BLaER1 treated with 17β-estradiol and CSF1 and Interleukin-3, amounts not matched to agents 10 nM and 100 nM (cell line): ENCODE measurements at regions not wholly inside any gene's neighbourhood (a gene's known extent, or its start where the extent isn't known, plus 50 kb on each side); places are given as distances from the start of the nearest gene placed in this dataset.
A peak's percentile ranks its signal among the peaks of the same experiment; 100 is the strongest.

Source experiments
- H3K27ac ChIP-seq, 11 experiments: shearing (Covaris generic); formaldehyde crosslinking; 2 replicates each; pipeline ENCODE4 v1.8.1; 2022
- H3K27me3 ChIP-seq, 11 experiments: shearing (Covaris generic); formaldehyde crosslinking; 2 replicates each; pipeline ENCODE4 v1.8.1; 2022
- H3K36me3 ChIP-seq, 11 experiments: shearing (Covaris generic); formaldehyde crosslinking; 2 replicates each; pipeline ENCODE4 v1.8.1; 2022
- H3K4me1 ChIP-seq, 10 experiments: shearing (Covaris generic); formaldehyde crosslinking; 2 replicates each; pipeline ENCODE4 v1.8.1; 2022
- H3K4me2 ChIP-seq, 11 experiments: shearing (Covaris generic); formaldehyde crosslinking; 2 replicates each; pipeline ENCODE4 v1.8.1; 2022
- H3K4me3 ChIP-seq, 10 experiments: shearing (Covaris generic); formaldehyde crosslinking; 2 replicates each; pipeline ENCODE4 v1.8.1; 2022
- H3K9ac ChIP-seq, 11 experiments: shearing (Covaris generic); formaldehyde crosslinking; 2 replicates each; pipeline ENCODE4 v1.8.1; 2022
- H3K9me3 ChIP-seq, 11 experiments: shearing (Covaris generic); formaldehyde crosslinking; replicated peaks in 1 of 11; 2 replicates each; pipeline ENCODE4 v1.8.1; 2022
- H4K20me1 ChIP-seq, 11 experiments: shearing (Covaris generic); formaldehyde crosslinking; 2 replicates each; pipeline ENCODE4 v1.8.1; 2022
- Cebpa-rat ChIP-seq, 11 experiments: shearing (Covaris generic); IDR thresholded peaks; 2 replicates each; pipeline ENCODE4 v1.8.1; 2022

- H3K4me3 ChIP-seq = no peak overlapping the region
- H3K9me3 ChIP-seq = no peaks in the 10 kb centered on the region
- peaks cover 0 to 40% (median 5%) of the 10 kb centered on the region in 11 experiments; a peak in 11 of 22 replicates for H4K20me1 ChIP-seq
- no peaks in the 10 kb centered on the region for H3K36me3 ChIP-seq
- no peak overlapping the region for H3K9ac ChIP-seq
- H3K4me2 ChIP-seq = no peak overlapping the region
- TF ChIP-seq Cebpa-rat (IDR thresholded peaks at IDR 0.05) = no peak
- H3K4me1 ChIP-seq = peaks cover 0 to 10% (median 5%) of the 10 kb centered on the region in 10 experiments; a peak in 9 of 20 replicates
- no peak overlapping the region for H3K27ac ChIP-seq
- no peaks in the 10 kb centered on the region for H3K27me3 ChIP-seq
Measured at GRCh38 chr5:141735823-141736222, 53.8 kb upstream of the ARAP3 start.

- H3K9ac ChIP-seq = no peak overlapping the region
- peaks cover 0 to 38% (median 5%) of the 10 kb centered on the region in 11 experiments; a peak in 11 of 22 replicates for H4K20me1 ChIP-seq
- H3K36me3 ChIP-seq = no peaks in the 10 kb centered on the region
- no peaks in the 10 kb centered on the region for H3K9me3 ChIP-seq
- H3K4me1 ChIP-seq = peaks cover 0 to 14% (median 9%) of the 10 kb centered on the region in 10 experiments; a peak in 14 of 20 replicates
- H3K27ac ChIP-seq = no peak overlapping the region
- TF ChIP-seq Cebpa-rat (IDR thresholded peaks at IDR 0.05) = no peak
- no peak overlapping the region for H3K4me3 ChIP-seq
- H3K27me3 ChIP-seq = no peaks in the 10 kb centered on the region
- no peak overlapping the region for H3K4me2 ChIP-seq
Measured at GRCh38 chr5:141734501-141735229, 52.6 kb upstream of the ARAP3 start.

GRCh38 chr5:141733198-141733597, 51.2 kb upstream of the ARAP3 start:
- H3K4me3 ChIP-seq = no peak overlapping the region
- no peak overlapping the region for H3K9ac ChIP-seq
- no peaks in the 10 kb centered on the region for H3K27me3 ChIP-seq
- H3K4me1 ChIP-seq = peaks cover 0 to 22% (median 15%) of the 10 kb centered on the region in 10 experiments; a peak in 14 of 20 replicates
- peak overlapping the region in 6 of 11 experiments; percentile 7 to 40 (median 30); a peak in 7 of 22 replicates for H3K4me2 ChIP-seq
- no peaks in the 10 kb centered on the region for H3K9me3 ChIP-seq
- TF ChIP-seq Cebpa-rat (IDR thresholded peaks at IDR 0.05) = no peak
- H4K20me1 ChIP-seq = peaks cover 0 to 38% (median 5%) of the 10 kb centered on the region in 11 experiments; a peak in 11 of 22 replicates
- no peaks in the 10 kb centered on the region for H3K36me3 ChIP-seq
- H3K27ac ChIP-seq = no peak overlapping the region

GRCh38 chr5:141732417-141732816, 50.4 kb upstream of the ARAP3 start:
- peaks cover 0 to 34% (median 5%) of the 10 kb centered on the region in 11 experiments; a peak in 11 of 22 replicates for H4K20me1 ChIP-seq
- no peaks in the 10 kb centered on the region for H3K9me3 ChIP-seq
- H3K27ac ChIP-seq = no peak overlapping the region
- no peak overlapping the region for H3K4me2 ChIP-seq
- no peak overlapping the region for H3K9ac ChIP-seq
- H3K4me1 ChIP-seq = peaks cover 0 to 22% (median 15%) of the 10 kb centered on the region in 10 experiments; a peak in 14 of 20 replicates
- no peaks in the 10 kb centered on the region for H3K27me3 ChIP-seq
- no peaks in the 10 kb centered on the region for H3K36me3 ChIP-seq
- no peak overlapping the region for H3K4me3 ChIP-seq
- TF ChIP-seq Cebpa-rat (IDR thresholded peaks at IDR 0.05) = no peak
